ENCODE measurements at regions not wholly inside any gene's neighbourhood (a gene's known extent, or its start where the extent isn't known, plus 50 kb on each side); places are given as distances from the start of the nearest gene placed in this dataset.

GRCh38 chr12:20212658-20213555 lies 155.4 kb upstream of the PDE3A start:
- TF ChIP-seq CTCF (IDR thresholded peaks at IDR 0.05; ENCODE audit: extremely low read depth, missing control alignments), result no peak
- no peak for DNase-seq (ENCODE audit: low spot score)

GRCh38 chr12:20213723-20214625 lies 154.4 kb upstream of the PDE3A start:
- no peak for DNase-seq (ENCODE audit: low spot score)
- TF ChIP-seq CTCF (IDR thresholded peaks at IDR 0.05; ENCODE audit: extremely low read depth, missing control alignments), result no peak

- TF ChIP-seq CTCF (IDR thresholded peaks at IDR 0.05; ENCODE audit: extremely low read depth, missing control alignments), result no peak
- peak; percentile 16 for DNase-seq (ENCODE audit: low spot score)
Measured at GRCh38 chr12:20220339-20220738, 148.0 kb upstream of the PDE3A start.

GRCh38 chr12:20232931-20233675 lies 135.2 kb upstream of the PDE3A start:
- TF ChIP-seq CTCF (IDR thresholded peaks at IDR 0.05; ENCODE audit: extremely low read depth, missing control alignments), result no peak

GRCh38 chr12:20234474-20234873 lies 133.9 kb upstream of the PDE3A start:
- no peak for DNase-seq (ENCODE audit: low spot score)
- no peak for TF ChIP-seq CTCF (IDR thresholded peaks at IDR 0.05; ENCODE audit: extremely low read depth, missing control alignments)

More at GRCh38 chr12:20232931-20233675, 135.2 kb upstream of the PDE3A start:
- no peak for DNase-seq (ENCODE audit: low spot score)

GRCh38 chr12:20237091-20237490 lies 131.2 kb upstream of the PDE3A start:
- TF ChIP-seq CTCF (IDR thresholded peaks at IDR 0.05; ENCODE audit: extremely low read depth, missing control alignments), result no peak
- no peak for DNase-seq (ENCODE audit: low spot score)
